KG1 (cell line): ENCODE measurements at regions not wholly inside any gene's neighbourhood (a gene's known extent, or its start where the extent isn't known, plus 50 kb on each side); places are given as distances from the start of the nearest gene placed in this dataset.
"Not testable (repeated sequence)": the region's sequence is repeated elsewhere in the genome, so short reads cannot be mapped to it uniquely, and the experiment has no call there.

Source experiments
- DNase-seq: peaks from one replicate; lab custom pipeline; 2025; lab: John Stamatoyannopoulos, UW

- no peak for DNase-seq
These were observed 85.6 kb upstream of the CPEB2 start for GRCh38 chr4:14916554-14917297.

DNA sequence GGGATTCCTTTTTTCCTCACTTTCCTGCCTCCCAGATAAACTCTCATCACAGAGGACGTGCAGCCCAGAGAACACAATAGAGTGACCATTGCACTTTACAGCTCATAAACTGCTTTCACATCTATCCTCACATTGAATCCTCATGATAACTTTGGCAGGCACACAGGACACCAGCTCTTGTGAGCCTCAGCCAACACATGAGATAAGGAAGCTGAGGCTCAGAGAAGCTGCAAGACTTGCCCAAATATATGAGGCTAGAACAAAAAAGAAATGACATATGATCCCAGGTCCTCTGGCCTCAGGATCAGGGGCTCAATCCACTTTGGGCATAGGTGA is 85.0 kb upstream of the CPEB2 start:
- DNase-seq, result no peak

GRCh38 chr4:14918336-14918735 is 83.9 kb upstream of the CPEB2 start:
- no peak for DNase-seq

DNA sequence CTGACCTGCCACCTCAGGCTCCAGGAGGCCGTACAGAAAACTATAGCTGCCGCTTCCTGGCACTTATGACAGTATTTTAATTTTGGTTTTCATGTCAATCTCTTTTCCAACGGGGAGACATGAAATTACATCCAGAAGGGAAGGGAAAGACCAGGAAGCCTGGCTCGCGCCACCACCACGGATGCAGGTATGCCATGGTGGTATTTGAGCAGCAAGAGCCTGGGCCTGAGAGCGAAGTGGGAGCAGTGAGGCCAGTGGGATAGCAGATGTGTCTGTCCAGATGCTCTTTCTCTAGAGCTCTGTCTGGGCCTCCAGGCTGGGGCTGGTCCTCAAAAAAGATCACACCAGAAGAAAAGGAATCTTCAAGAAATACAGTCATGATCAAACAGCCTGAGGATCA is 82.5 kb upstream of the CPEB2 start:
- no peak for DNase-seq

DNA sequence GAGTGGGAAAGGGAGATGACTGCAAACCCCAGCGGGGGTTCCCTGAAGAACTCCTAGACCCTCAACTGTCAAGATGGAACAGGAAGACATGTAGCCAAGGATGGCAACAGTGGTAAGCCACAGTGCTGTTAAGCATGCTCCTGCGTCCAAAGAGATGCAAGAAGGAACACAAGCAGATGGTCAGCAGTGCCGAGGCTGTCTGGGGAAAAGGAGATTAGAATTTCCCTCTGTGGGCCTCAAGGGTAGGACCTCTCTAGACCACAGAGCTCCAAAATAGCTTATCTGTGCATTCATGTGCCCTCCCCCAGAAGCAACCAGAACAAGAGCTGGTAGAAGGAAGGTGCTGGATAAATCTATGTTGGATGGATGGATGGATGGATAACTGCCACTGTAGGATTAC is 82.0 kb upstream of the CPEB2 start:
- no peak for DNase-seq

- no peak for DNase-seq
These were observed 81.4 kb upstream of the CPEB2 start for GRCh38 chr4:14920759-14921320.

- not testable (repeated sequence) for DNase-seq
These were observed 80.5 kb upstream of the CPEB2 start for GRCh38 chr4:14921781-14922180.

DNA sequence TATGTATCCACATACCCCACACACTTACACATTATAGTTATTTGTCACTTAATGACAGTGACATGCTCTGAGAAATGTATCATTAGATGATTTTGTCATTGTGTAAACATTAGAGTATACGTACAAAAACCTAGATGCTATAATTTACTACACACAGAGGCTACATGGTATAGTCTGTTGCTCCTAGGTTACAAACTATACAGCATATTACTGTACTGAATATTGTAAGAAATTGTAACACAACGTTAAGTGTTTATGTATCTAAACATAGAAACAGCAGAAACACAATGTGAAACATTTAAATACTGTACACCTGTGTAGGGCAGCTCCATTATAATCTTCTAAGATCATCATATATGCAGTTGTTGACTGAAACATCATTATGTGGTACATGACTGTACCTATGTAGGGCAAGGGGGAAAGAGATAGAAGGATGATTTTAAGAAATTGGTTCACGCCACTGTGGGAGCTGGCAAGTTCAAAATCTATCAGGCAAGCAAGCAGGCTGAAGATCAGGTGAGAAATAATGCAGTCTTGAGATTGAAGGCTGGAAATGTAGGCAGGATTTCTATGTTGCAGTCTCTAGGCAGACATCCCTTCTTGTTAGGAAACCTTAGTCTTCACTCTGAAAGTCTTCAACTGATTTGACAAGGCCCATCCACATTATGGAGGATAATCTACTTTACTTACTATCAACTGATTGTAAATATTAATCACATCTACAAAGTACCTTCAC is 78.0 kb upstream of the CPEB2 start:
- DNase-seq, result no peak

GRCh38 chr4:14924812-14925344 is 77.4 kb upstream of the CPEB2 start:
- DNase-seq, result no peak

DNA sequence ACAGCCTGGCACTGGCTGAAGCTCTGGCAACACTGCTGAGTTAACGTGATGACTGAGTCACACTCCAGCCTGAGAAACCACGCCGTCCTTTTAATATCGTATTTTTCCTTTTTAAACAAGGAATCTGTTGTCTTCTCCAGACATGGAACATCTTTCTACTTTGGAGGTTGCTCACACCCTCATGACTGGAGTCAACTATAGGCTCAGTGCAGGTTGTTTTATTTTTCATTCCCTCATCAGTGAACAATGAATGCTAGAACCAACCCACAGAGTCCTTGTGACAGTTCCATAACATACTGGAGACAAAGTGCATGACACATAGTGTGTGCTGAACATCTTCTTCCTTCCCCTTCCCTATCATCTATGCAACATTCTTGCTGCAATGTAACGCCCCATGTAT is 76.8 kb upstream of the CPEB2 start:
- DNase-seq, result no peak

GRCh38 chr4:14926368-14926767 is 75.9 kb upstream of the CPEB2 start:
- no peak for DNase-seq

- no peak for DNase-seq
These were observed 74.2 kb upstream of the CPEB2 start for GRCh38 chr4:14928035-14928434.

DNA sequence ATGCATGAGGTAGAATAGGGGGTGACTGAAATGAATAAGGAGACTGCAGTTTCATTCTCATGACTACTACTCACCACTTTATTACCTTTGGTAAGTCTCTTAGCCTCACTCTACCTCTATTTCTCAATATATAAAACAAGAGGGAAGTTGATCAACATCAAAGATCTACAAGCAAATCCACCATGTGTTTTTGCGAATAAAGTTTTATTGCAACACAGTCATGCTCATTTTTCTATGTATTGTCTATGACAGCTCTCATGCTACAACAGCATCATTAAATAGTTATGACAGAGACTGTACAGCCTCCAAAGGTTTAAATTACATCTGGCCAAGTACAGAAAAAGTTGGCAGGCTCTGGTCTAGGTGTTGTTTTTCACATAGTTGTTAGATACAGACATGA is 72.6 kb upstream of the CPEB2 start:
- no peak for DNase-seq

DNA sequence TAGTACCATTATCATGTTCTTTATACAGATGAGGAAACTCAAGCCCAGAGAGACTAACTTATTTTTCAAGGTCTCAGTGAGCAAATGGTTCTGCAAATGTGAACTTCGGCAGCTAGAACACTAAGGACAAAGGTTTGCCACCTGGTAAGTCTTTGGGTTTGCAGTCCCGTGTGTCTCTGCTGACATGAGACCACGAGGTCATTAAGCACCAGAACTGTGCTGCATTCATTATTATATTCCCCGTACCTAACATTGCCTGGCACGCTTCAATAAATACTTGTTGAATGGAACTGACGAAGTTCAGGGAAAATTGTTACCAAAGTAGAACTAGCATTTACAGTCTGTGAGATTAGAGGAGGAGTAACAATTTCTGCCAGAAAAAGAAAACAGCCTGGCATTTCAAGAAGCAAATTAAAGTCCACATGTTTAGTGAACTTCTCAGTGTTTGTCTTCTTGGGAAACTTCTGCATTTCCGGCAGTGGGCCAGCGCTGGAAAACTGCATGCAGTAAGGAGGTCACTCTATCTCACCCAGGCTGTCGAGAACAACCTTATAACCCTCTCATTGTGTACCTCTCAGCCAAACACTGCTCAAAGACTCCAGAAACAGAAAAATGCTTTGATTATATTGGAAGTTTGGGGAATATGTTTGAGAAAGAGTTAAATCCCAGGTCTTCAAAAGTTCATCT is 67.4 kb upstream of the CPEB2 start:
- no peak for DNase-seq

DNA sequence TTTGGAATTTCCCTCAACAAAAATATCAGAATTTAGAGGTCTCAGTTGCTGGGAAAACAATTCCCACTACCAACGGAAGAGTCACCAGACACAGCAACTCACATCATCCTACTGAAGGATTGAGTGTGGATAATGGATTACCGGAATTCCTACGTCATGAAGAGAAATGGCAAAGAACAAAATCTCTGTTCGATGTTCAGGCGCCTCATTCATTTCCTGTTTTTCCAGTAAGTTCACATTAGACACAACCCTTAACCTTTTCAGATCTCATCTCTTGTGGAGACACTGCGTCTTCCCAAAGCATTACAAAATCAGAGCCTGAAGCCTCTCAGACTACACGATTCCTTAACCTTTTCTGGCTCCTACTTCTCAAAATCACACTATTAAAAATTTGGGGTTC is 58.5 kb upstream of the CPEB2 start:
- DNase-seq, result no peak

DNA sequence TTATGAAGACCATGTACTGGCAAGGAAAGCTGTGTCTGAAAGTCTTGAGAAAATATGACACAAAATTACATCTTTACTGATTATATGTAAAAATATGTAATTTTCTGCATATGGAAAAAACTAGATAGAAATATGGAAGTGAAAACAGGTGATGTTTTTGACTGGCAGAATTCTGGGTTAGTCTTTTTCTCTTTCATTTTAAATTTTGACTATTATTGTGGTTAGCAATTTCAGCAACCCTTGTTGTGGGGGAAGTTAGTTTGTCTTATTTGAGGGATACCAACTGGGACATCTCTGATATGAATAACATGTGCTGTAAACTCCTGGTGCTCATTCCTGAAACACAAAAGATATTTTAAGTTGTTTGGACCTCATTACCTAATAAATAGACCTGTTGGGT is 49.9 kb upstream of the CPEB2 start:
- no peak for DNase-seq
